Esophagus muscularis mucosa (tissue), 2 donors: ENCODE measurements at regions not wholly inside any gene's neighbourhood (a gene's known extent, or its start where the extent isn't known, plus 50 kb on each side); places are given as distances from the start of the nearest gene placed in this dataset.

Source experiments
- EP300 ChIP-seq: sonication (generic); formaldehyde crosslinking; IDR thresholded peaks from one replicate; pipeline ENCODE4 v1.6.1; 2017; ENCODE audit warnings: antibody characterized with exemption
- POLR2A ChIP-seq: fragments of 450-650 bp; IDR thresholded peaks from one replicate; pipeline ENCODE4 v1.6.1; 2017; ENCODE audit warnings: antibody characterized with exemption, moderate library complexity, mild to moderate bottlenecking, low read depth

DNA sequence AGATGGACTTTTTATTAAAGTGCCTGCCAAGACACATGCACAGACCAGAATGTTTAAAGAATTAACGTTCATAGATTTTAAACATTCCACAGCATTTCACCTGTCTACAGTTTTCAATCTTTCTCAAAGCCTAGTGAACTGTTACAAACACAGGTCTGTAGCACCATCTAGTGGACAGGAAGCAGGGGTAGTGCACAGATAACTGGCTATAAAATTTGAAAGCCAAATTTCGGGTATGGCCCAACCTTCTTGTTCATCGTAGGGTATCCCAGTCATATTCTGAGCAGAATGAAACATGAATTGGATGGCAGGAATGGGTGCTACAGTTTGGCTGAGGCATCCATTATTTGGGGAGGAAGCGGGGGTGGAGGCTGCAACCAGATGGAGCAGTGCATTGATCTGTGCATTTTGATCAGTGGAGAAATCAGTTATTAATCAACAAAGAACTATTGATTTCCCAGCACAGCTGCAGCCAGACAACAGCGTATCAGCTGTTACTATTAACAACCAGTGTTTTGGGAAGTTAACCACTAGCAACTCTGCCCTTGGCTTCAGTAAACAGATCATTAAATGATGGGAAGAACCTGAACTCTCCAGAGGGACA, 56.1 kb upstream of the B3GAT2 start:
- TF ChIP-seq POLR2A (no peak), EP300 (no peak)
